SU-DHL-6 (cell line): ENCODE measurements at regions not wholly inside any gene's neighbourhood (a gene's known extent, or its start where the extent isn't known, plus 50 kb on each side); places are given as distances from the start of the nearest gene placed in this dataset.

Experiments used
- H2AFZ ChIP-seq: fragments of 200-600 bp; sonication (generic); 2 replicates; pipeline ENCODE4 v1.6.1; 2014; ENCODE audit warnings: low read depth, mild to moderate bottlenecking, moderate library complexity, mixed read lengths, antibody characterized with exemption, low read length; ENCODE audit not compliant: severe bottlenecking
- H3F3A ChIP-seq: fragments of 200-600 bp; shearing (Covaris generic); 2 replicates; pipeline ENCODE4 v1.6.0; 2016; ENCODE audit warnings: antibody characterized with exemption, mild to moderate bottlenecking; ENCODE audit not compliant: insufficient read depth
- H3K27ac ChIP-seq: fragments of 200-600 bp; sonication (generic); 2 replicates; pipeline ENCODE4 v1.5.1; 2016; ENCODE audit warnings: low read depth, mild to moderate bottlenecking, low read length, moderate library complexity, mixed read lengths
- H3K27me3 ChIP-seq: fragments of 200-600 bp; sonication (generic), shearing (Covaris generic); 2 replicates; pipeline ENCODE4 v1.6.0; 2014; ENCODE audit warnings: mild to moderate bottlenecking, low read length
- H3K36me3 ChIP-seq: fragments of 200-600 bp; sonication (generic); 2 replicates; pipeline ENCODE4 v1.6.1; 2014; ENCODE audit warnings: mild to moderate bottlenecking, low read length, mixed read lengths
- H3K4me2 ChIP-seq: fragments of 300-600, 200-600 bp; shearing (Covaris generic), sonication (generic); 2 replicates; pipeline ENCODE4 v1.6.0; 2014; ENCODE audit warnings: low read length, low read depth, mild to moderate bottlenecking; ENCODE audit not compliant: poor library complexity, severe bottlenecking
- H3K4me3 ChIP-seq: fragments of 200-600 bp; sonication (generic); 2 replicates; pipeline ENCODE4 v1.5.1; 2014; ENCODE audit warnings: antibody characterized with exemption, low read length, mild to moderate bottlenecking, mixed read lengths; ENCODE audit not compliant: insufficient read depth, poor library complexity, severe bottlenecking
- H3K79me2 ChIP-seq: fragments of 200-600 bp; sonication (generic); 2 replicates; pipeline ENCODE4 v1.6.1; 2014; ENCODE audit warnings: mild to moderate bottlenecking, low read length, moderate library complexity; ENCODE audit not compliant: insufficient read depth
- H3K9ac ChIP-seq: fragments of 200-600 bp; sonication (generic); 2 replicates; pipeline ENCODE4 v1.7.0; 2014; ENCODE audit warnings: mild to moderate bottlenecking, low read length
- H3K9me2 ChIP-seq: fragments of 200-600 bp; sonication (generic); replicated peaks from 2 replicates; pipeline ENCODE4 v1.6.1; 2014; ENCODE audit warnings: low read length; ENCODE audit not compliant: insufficient read depth
- H3K9me3 ChIP-seq: fragments of 200-600 bp; sonication (generic); 2 replicates; pipeline ENCODE4 v1.6.1; 2014; ENCODE audit warnings: low read length, mixed read lengths; ENCODE audit not compliant: insufficient read depth
- H4K20me1 ChIP-seq: fragments of 200-600 bp; sonication (generic); 2 replicates; pipeline ENCODE4 v1.6.1; 2014; ENCODE audit warnings: low read depth, mild to moderate bottlenecking, antibody characterized with exemption, low read length, moderate library complexity, mixed read lengths
- EZH2phosphoT487 ChIP-seq: fragments of 200-600 bp; sonication (generic), shearing (Covaris generic); conservative IDR thresholded peaks from 2 replicates; pipeline ENCODE4 v1.6.1; 2018; ENCODE audit warnings: mild to moderate bottlenecking, antibody characterized with exemption, low read length, moderate library complexity, mixed read lengths
- TF ChIP-seq, protein P1 (sequence below): fragments of 200-600 bp; sonication (generic); IDR thresholded peaks from one replicate; pipeline ENCODE4 v1.5.1; 2017; ENCODE audit warnings: antibody characterized with exemption, mild to moderate bottlenecking, low read length, moderate library complexity; ENCODE audit not compliant: insufficient read depth, poor library complexity, severe bottlenecking

DNA sequence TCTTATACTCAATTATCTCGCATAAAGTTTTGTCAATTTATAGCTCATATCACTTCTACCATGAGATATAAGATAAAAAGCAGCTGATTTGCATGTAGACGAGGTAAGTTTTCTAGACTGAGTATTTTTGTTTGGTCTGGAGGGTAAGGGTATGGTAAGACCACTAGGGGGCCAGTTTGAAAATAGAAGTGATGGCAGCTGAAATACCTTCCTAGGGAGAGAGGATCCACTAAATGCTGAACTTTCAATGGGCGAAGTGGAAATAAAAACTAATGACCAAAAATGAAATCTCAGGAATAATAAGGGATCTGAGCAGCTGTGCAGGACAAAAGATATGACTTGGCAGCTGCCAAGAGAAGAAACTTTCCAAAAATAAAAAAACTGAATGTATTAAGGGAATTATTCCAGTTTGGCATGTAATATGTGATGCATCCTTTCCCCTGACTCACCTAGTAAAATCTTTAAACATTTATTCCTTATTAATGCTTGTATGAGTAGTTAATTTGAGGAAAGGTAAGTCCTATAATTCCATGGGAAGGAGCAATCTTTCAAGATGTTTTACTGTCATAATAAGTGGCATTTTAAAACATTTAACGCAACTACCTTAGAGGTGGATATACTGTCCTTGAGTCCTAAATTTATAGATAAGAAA is 754.5 kb downstream of the C12orf50 start:
- Histone ChIP-seq H3K4me3 (no peak overlapping the region), H3F3A (no peaks in the 10 kb centered on the region), H2AFZ (no peak overlapping the region), H4K20me1 (no peaks in the 10 kb centered on the region), H3K4me2 (no peak overlapping the region), H3K9me3 (no peaks in the 10 kb centered on the region), H3K27ac (no peak overlapping the region), H3K27me3 (no peaks in the 10 kb centered on the region), H3K9ac (no peak overlapping the region), H3K9me2 (no peaks in the 10 kb centered on the region), H3K36me3 (no peaks in the 10 kb centered on the region), H3K79me2 (no peaks in the 10 kb centered on the region)
- TF ChIP-seq, protein P1, sequence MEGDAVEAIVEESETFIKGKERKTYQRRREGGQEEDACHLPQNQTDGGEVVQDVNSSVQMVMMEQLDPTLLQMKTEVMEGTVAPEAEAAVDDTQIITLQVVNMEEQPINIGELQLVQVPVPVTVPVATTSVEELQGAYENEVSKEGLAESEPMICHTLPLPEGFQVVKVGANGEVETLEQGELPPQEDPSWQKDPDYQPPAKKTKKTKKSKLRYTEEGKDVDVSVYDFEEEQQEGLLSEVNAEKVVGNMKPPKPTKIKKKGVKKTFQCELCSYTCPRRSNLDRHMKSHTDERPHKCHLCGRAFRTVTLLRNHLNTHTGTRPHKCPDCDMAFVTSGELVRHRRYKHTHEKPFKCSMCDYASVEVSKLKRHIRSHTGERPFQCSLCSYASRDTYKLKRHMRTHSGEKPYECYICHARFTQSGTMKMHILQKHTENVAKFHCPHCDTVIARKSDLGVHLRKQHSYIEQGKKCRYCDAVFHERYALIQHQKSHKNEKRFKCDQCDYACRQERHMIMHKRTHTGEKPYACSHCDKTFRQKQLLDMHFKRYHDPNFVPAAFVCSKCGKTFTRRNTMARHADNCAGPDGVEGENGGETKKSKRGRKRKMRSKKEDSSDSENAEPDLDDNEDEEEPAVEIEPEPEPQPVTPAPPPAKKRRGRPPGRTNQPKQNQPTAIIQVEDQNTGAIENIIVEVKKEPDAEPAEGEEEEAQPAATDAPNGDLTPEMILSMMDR = peak; percentile 14
- TF ChIP-seq EZH2phosphoT487 = no peak

DNA sequence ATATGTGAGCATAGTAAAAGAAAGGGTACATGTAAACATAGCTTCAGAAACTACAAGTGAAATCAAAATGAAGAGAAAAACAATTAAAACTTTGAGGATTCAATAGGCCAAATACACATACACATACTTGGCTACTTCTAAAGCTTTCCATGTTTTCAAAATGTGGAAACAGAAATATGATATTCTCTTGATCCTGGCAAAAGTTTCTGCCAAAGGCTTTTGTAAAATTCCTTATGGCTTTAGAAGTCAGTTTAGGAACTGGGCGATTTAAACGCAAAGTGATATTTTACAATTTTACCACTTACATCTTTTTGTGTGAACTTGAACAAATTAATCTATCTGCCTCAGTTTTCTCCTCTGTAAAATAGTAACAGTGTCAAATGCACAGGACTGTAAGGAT is 756.4 kb downstream of the C12orf50 start:
- no peak overlapping the region for H2AFZ ChIP-seq
- no peaks in the 10 kb centered on the region for H3K9me2 ChIP-seq
- no peaks in the 10 kb centered on the region for H3F3A ChIP-seq
- no peak overlapping the region for H3K4me2 ChIP-seq
- H3K27me3 ChIP-seq = no peaks in the 10 kb centered on the region
- no peak overlapping the region for H3K4me3 ChIP-seq
- no peaks in the 10 kb centered on the region for H3K79me2 ChIP-seq
- no peaks in the 10 kb centered on the region for H4K20me1 ChIP-seq
- no peak overlapping the region for H3K9ac ChIP-seq
- H3K27ac ChIP-seq = no peak overlapping the region
- H3K36me3 ChIP-seq = no peaks in the 10 kb centered on the region
- TF ChIP-seq, protein P1 = no peak
- TF ChIP-seq EZH2phosphoT487 = no peak
- H3K9me3 ChIP-seq = no peaks in the 10 kb centered on the region

DNA sequence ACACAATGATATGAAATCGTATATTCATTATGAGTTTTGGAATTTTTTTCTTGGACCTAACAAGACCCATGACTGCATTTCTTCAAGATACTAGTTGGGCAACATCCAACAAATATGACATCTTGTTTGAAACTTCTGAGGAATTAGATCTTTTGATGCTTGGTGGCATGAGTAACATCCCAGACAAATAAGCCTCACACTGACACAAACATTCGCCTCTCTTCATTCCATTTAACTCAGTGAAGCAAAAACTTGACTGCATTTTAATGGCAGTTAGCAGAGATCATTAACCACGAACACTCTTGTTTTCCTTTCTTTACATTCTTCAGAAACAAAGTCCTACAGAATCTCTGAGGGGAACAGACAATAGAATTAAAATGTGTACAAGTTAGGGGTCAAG is 758.3 kb downstream of the C12orf50 start:
- Histone ChIP-seq H3K9ac (no peak overlapping the region), H3K4me3 (no peak overlapping the region), H2AFZ (no peak overlapping the region), H3K27me3 (no peaks in the 10 kb centered on the region), H3K36me3 (no peaks in the 10 kb centered on the region), H3K9me2 (no peaks in the 10 kb centered on the region), H3K9me3 (no peaks in the 10 kb centered on the region), H4K20me1 (no peaks in the 10 kb centered on the region), H3K27ac (no peak overlapping the region), H3K79me2 (no peaks in the 10 kb centered on the region), H3F3A (no peaks in the 10 kb centered on the region), H3K4me2 (no peak overlapping the region)
- TF ChIP-seq, protein P1 = no peak
- TF ChIP-seq EZH2phosphoT487 = no peak
